Inflammatory macrophage (primary cell): ENCODE measurements at regions not wholly inside any gene's neighbourhood (a gene's known extent, or its start where the extent isn't known, plus 50 kb on each side); places are given as distances from the start of the nearest gene placed in this dataset.
"Not testable (repeated sequence)": the region's sequence is repeated elsewhere in the genome, so short reads cannot be mapped to it uniquely, and the experiment has no call there.

Source experiments
- DNase-seq, 2 donors: peaks; one replicate each; pipeline ENCODE4 v3.0.0-alpha.2; 2020 to 2022

- DNase-seq: no peak
Measured at GRCh38 chr18:38576916-38577315, 1011.3 kb upstream of the CELF4 start.

- DNase-seq: no peak
Measured at GRCh38 chr18:38576349-38576748, 1010.8 kb upstream of the CELF4 start.

GRCh38 chr18:38575648-38576047 lies 1010.0 kb upstream of the CELF4 start:
- no peak for DNase-seq

DNA sequence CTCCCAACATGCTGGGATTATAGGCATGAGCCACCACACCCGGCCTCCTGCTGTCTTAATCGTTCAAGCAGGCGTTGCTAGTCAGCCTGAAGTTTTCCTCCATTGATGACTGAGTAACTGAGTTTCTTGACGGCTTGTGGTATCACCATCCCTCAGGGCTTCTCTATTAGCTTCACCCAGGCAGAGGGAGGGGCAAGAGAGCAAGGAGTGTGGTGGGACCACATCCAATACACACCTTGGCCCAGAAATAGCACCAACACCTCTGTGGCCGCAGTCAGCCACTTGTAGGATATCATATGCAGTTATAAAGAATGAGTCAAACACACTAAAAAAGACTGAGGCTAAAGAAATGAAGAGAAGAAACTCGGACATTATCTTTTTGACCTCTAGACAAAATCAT lies 1009.4 kb upstream of the CELF4 start:
- no peak for DNase-seq

- no peak for DNase-seq
Measured at GRCh38 chr18:38572554-38573111, 1007.0 kb upstream of the CELF4 start.

DNA sequence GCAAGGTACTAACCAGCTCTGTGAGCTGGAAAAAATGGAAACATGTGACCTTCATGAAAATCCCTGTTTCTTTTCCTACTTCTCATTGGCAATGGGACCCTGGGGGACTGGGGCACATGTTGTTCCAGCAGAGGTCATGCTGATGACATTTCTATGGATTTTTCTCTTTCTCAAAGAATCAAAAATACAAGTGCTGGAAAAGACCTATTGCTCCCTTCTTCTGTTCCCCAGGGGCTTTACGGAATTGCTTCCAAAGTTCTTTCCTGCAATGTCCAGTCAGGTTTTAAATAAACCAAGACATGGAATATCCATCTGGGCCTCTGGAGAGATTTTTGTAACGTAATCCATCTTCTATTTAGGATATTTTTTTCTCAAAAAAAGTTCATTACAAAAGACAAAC lies 1006.1 kb upstream of the CELF4 start:
- DNase-seq: no peak

- no peak for DNase-seq
Measured at GRCh38 chr18:38565513-38565912, 999.9 kb upstream of the CELF4 start.

- DNase-seq: no peak
Measured at GRCh38 chr18:38563396-38563980, 997.9 kb upstream of the CELF4 start.

DNA sequence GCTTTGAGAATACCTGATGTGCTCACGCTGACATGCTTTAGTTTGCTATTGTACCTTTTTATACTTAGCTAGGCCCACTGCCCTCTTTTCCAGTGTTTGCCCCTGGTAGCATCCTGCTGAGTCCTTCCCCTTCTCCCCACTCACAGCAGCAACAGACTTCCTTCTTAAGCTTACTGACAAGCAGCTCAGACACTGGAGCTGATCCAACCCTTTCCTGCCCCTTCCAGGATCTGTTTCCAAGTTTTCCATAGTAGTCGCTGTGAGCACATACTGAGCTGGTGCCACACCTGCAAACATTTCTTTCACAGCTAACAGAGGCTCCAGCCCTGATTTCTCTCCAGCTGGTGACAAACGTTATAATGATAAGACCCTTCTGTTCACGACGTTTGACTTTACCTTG lies 991.4 kb upstream of the CELF4 start:
- no peak for DNase-seq

- no peak for DNase-seq
Measured at GRCh38 chr18:38552732-38553321, 987.2 kb upstream of the CELF4 start.

- no peak for DNase-seq
Measured at GRCh38 chr18:38551881-38552280, 986.3 kb upstream of the CELF4 start.

DNA sequence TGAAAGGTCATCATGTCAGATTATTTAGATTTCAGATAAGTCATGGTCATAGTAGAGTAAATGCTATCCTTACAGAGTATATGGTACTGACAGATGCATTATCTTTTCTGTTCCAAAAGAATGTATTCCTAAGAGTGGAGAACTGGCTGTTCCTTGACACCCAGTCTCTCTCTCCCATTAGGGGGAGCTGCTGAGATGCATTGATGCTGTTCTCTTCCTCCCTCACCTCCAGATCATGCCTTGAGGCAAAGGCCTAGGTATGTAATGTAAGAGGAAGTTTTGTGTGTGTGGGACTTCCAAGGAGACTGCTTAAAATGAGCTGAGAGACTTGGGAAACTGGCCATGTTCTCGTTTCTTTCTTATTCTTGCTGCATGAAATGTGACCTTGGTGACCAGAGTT lies 979.5 kb upstream of the CELF4 start:
- DNase-seq: peak in 1 of 2 donors; percentile 8

DNA sequence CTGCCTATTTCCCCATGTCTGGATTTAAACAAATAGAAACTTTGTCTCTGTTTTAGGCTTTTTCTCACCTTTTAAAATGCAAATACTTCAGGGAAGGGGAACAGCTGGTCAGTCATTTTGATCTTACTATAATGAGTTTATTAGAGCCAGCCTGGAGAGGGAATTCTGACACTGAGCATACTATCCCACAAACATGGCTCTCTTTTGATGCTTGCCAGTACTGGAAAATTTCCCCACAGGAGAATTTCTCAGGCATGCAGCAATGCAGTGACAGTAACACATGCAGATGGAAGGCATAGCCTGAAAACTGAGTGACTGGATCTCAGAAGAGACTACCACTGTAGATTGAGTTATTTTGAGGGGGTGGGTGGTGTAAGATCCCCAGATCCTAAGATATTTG lies 974.3 kb upstream of the CELF4 start:
- DNase-seq: no peak

DNA sequence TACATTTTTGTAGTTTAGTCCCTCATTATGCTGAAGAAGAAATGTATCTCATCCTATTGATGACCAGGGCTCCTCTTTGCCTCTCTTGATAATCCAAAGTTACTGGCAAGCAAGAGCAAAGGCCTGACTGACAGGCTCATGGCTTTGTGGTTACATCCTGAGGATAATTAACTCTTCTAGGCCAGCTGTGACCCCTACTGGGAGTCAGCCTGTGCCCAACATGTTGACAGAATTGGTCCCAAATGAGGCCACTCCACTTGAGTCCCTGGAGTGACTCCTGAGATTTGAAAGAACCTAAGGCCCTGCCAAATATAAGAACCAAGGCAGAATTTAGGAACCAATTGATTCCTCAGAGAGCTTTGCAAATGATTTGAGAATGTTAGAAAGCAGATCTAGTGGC lies 973.8 kb upstream of the CELF4 start:
- DNase-seq: no peak

DNA sequence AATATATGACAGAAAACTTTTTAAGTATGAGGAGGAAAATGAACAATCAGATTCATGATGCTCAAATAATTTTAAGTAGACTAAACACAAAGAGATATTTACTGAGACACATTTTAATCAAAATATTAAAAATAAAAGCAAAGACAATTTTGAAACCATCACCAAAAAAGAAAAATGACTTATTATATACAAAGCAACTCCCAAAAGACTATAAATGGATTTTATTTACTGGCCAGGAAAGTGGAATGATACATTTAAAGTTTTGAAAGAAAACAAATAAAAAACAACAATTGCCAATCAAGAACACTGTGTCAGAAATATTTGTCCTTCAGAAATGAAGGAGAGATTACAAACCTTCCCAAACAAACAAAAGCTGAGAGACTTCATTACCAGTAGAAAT lies 968.5 kb upstream of the CELF4 start:
- no peak for DNase-seq

DNA sequence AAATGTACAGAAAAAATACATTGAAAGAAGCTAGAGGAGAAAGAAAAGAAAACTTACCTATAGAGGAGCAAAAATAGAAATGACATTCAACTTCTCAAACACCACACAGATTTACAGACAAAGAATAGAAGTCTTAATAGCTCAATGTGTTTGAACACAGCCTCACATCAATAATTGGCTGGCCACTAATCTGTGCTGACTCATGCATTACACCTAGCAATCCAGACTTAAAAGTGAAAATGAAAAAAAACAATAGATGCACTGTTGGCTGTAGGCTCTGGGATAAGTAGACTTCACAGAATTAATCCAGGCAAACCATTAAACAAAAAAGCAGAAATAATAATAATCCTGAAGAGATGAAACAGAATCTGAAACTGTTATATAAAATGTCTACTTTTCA lies 961.3 kb upstream of the CELF4 start:
- DNase-seq: no peak

DNA sequence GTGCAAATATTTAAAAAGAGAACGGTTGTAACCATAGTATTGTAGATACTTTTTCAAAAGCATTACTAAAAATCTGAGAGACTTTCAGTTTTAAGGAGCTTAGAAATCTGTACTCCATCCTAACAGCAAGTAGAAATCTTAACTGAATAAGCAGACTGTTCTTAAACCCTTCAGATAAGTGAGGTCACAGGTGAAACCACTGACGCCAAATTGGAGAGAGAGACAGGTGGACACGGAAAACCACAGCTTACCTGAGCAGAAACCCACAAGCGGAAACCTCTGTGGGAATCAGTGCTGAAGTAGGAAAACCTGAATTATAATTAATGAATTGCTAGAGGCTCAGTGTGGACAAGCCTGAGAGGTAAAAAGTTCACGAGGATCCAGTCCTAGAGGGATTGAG lies 959.4 kb upstream of the CELF4 start:
- no peak for DNase-seq

GRCh38 chr18:38520786-38521185 lies 955.2 kb upstream of the CELF4 start:
- DNase-seq: no peak

- no peak for DNase-seq
Measured at GRCh38 chr18:38502539-38502938, 936.9 kb upstream of the CELF4 start.

DNA sequence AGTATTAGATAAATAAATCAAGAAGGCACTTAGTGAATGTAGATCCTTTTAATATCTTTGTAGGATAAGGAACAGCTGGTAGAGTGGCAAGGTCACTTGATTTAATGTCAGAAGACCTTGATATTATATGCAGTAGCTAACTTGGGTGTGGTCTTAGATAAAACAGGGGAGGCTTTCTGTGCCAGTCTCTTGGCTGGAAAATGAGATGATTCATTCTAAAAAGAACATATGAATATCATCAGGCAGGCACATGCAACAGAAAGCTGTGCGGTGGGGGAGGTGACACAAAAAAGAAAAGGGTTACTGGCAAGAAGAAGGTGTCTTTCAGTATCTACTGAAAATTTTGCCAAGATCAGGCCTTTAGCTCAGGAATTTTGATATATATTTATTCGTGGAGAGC lies 931.7 kb upstream of the CELF4 start:
- DNase-seq: no peak

DNA sequence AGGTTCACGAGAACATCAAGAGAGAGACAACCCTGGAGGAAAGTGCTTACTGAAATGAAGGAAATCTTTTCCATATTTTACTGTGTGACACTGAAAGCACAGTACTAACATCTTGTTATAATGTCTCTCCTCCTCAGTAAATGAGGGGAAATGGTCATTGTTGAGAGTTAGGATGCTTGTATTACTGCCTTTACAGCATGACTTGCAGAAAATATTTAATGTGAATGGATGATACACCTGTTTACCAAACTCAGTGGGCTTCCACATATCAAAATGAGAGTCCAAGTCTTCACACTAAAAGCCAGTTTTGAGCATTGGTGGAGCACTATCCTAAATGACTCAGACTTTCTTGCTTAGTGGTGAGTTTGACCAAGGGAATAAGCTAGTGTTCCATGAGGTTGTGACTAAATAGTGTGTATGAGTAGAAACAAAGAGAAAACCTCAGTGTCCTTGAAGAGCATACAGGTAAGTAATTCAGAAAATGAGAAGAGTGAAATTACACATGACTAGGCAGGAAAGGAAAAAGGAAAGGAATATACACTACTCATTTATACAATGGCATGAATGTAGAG lies 930.7 kb upstream of the CELF4 start:
- DNase-seq: no peak

DNA sequence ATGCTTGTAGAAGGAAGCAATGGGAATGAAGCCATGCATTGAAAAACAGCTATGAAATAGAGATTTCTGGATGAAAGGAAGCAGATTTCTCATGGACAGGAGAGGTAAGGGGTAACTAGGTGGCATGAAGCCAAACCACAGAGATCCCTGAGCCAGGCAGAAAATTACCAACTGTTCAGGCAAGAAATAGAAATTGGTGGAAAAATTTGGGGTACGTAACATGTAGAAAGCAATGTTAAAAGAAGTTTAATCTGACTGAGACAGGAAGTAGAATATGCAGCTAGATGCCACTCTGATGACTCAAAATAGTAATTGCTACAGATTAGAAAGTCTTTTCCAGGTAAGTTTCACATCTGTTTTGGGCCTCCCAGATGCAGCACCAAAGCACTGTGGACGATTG lies 928.5 kb upstream of the CELF4 start:
- DNase-seq: no peak

- DNase-seq: no peak
Measured at GRCh38 chr18:38491195-38491594, 925.6 kb upstream of the CELF4 start.

- DNase-seq: not testable (repeated sequence)
Measured at GRCh38 chr18:38489721-38490120, 924.1 kb upstream of the CELF4 start.
